Nephron (organoid): ENCODE measurements at regions not wholly inside any gene's neighbourhood (a gene's known extent, or its start where the extent isn't known, plus 50 kb on each side); places are given as distances from the start of the nearest gene placed in this dataset.
"Not testable (repeated sequence)": the region's sequence is repeated elsewhere in the genome, so short reads cannot be mapped to it uniquely, and the experiment has no call there.

Source experiments
- H3K27ac Mint-ChIP-seq, 3 experiments: 2 replicates each; pipeline ENCODE4 v1.8.0; 2020; ENCODE audit warnings: mixed read lengths in 3 of 3, mild to moderate bottlenecking in 2 of 3, moderate library complexity in 1 of 3
- H3K27me3 Mint-ChIP-seq: 2 replicates; pipeline ENCODE4 v1.8.0; 2021; ENCODE audit warnings: low read depth, mild to moderate bottlenecking, moderate library complexity, mixed read lengths
- H3K36me3 Mint-ChIP-seq: 2 replicates; pipeline ENCODE4 v1.8.0; 2020; ENCODE audit warnings: low read depth, mixed read lengths
- H3K4me1 Mint-ChIP-seq: 2 replicates; pipeline ENCODE4 v1.8.0; 2020; ENCODE audit warnings: mixed read lengths
- H3K4me3 Mint-ChIP-seq, 3 experiments: 2 replicates each; pipeline ENCODE4 v1.8.0; 2020; ENCODE audit warnings: mild to moderate bottlenecking in 3 of 3, mixed read lengths in 3 of 3, moderate library complexity in 2 of 3
- H3K9me3 Mint-ChIP-seq: 2 replicates; pipeline ENCODE4 v1.8.0; 2020; ENCODE audit warnings: mixed read lengths
- CTCF ChIP-seq, 3 experiments: fragments of 200-600 bp; sonication (generic); IDR thresholded peaks; one replicate each; pipeline ENCODE4 v1.5.0; 2021; ENCODE audit warnings: antibody characterized with exemption in 3 of 3; ENCODE audit not compliant: unreplicated experiment in 3 of 3

- Mint-ChIP-seq H3K4me3 (no peak overlapping the region), H3K27me3 (no peaks in the 10 kb centered on the region), H3K36me3 (no peaks in the 10 kb centered on the region), H3K27ac (no peak overlapping the region), H3K4me1 (no peaks in the 10 kb centered on the region), H3K9me3 (no peaks in the 10 kb centered on the region)
- TF ChIP-seq CTCF (IDR thresholded peaks at IDR 0.05; ENCODE audit: unreplicated experiment in 3 of 3): no peak
Observed at GRCh38 chr6:137552809-137553208, 58.6 kb upstream of the OLIG3 start.

GRCh38 chr6:137559521-137560183 lies 65.5 kb upstream of the OLIG3 start:
- not testable (repeated sequence) for H3K4me3 Mint-ChIP-seq, H3K27ac Mint-ChIP-seq, H3K36me3 Mint-ChIP-seq, H3K27me3 Mint-ChIP-seq, H3K4me1 Mint-ChIP-seq
- peaks cover 10% of the 10 kb centered on the region for H3K9me3 Mint-ChIP-seq

- no peak for TF ChIP-seq CTCF (IDR thresholded peaks at IDR 0.05; ENCODE audit: unreplicated experiment in 3 of 3)
- H3K27ac Mint-ChIP-seq: no peak overlapping the region
- H3K4me1 Mint-ChIP-seq: no peaks in the 10 kb centered on the region
- H3K9me3 Mint-ChIP-seq: peaks cover 10% of the 10 kb centered on the region
- H3K27me3 Mint-ChIP-seq: no peaks in the 10 kb centered on the region
- no peaks in the 10 kb centered on the region for H3K36me3 Mint-ChIP-seq
- H3K4me3 Mint-ChIP-seq: no peak overlapping the region
Observed at GRCh38 chr6:137560184-137560563, 66.0 kb upstream of the OLIG3 start.

GRCh38 chr6:137568067-137568466 lies 73.9 kb upstream of the OLIG3 start:
- no peak overlapping the region for H3K27ac Mint-ChIP-seq
- no peak for TF ChIP-seq CTCF (IDR thresholded peaks at IDR 0.05; ENCODE audit: unreplicated experiment in 3 of 3)

GRCh38 chr6:137570393-137570792 lies 76.2 kb upstream of the OLIG3 start:
- Mint-ChIP-seq H3K36me3 (no peaks in the 10 kb centered on the region), H3K4me3 (no peak overlapping the region), H3K27ac (no peak overlapping the region), H3K27me3 (peaks cover 17% of the 10 kb centered on the region), H3K4me1 (no peaks in the 10 kb centered on the region), H3K9me3 (peaks cover 2% of the 10 kb centered on the region)
- TF ChIP-seq CTCF (IDR thresholded peaks at IDR 0.05; ENCODE audit: unreplicated experiment in 3 of 3): no peak

More at GRCh38 chr6:137568067-137568466, 73.9 kb upstream of the OLIG3 start:
- H3K27me3 Mint-ChIP-seq: peaks cover 12% of the 10 kb centered on the region
- peaks cover 8% of the 10 kb centered on the region for H3K9me3 Mint-ChIP-seq
- no peaks in the 10 kb centered on the region for H3K4me1 Mint-ChIP-seq
- no peak overlapping the region for H3K4me3 Mint-ChIP-seq
- no peaks in the 10 kb centered on the region for H3K36me3 Mint-ChIP-seq

- Mint-ChIP-seq H3K27me3 (peaks cover 13% of the 10 kb centered on the region), H3K9me3 (no peaks in the 10 kb centered on the region), H3K36me3 (no peaks in the 10 kb centered on the region), H3K4me3 (no peak overlapping the region), H3K4me1 (no peaks in the 10 kb centered on the region), H3K27ac (no peak overlapping the region)
- TF ChIP-seq CTCF (IDR thresholded peaks at IDR 0.05; ENCODE audit: unreplicated experiment in 3 of 3): peak; percentile 44 to 56 (median 47)
Observed at GRCh38 chr6:137571854-137572253, 77.7 kb upstream of the OLIG3 start.
